ENCODE measurements at regions not wholly inside any gene's neighbourhood (a gene's known extent, or its start where the extent isn't known, plus 50 kb on each side); places are given as distances from the start of the nearest gene placed in this dataset.
"Not testable (repeated sequence)": the region's sequence is repeated elsewhere in the genome, so short reads cannot be mapped to it uniquely, and the experiment has no call there.

DNA sequence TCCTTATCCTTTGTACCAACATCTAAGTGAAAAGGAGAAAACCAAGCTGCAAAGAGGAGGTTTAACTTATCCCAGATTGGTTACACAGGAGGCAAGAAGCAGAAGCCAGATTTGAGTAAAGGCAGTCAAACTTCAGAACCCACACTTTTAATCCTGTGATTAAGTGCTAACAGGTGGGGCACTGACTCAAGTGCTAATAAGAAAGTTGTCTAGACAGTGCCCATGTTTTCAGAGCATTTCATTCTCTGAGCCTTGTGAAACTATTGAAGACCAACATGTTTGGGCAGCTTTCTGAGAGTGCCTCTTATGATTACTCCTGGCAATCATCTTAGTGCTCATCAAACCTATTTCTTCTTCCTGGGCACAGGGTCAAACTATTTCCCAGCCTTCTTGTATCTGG lies 380.8 kb downstream of the KCNRG start:
- DNase-seq, result no peak

DNA sequence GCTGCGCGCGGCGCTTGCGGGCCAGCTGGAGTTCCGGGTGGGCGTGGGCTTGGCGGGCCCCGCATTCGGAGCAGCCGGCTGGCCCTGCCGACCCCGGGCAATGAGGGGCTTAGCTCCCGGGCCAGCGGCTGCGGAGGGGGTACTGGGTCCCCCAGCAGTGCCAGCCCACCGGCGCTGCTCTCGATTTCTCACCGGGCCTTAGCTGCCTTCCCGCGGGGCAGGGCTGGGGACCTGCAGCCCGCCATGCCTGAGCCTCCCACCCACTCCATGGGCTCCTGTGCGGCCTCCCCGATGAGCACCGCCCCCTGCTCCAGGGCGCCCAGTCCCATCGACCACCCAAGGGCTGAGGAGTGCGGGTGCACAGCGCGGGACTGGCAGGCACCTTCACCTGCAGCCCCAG lies 381.4 kb downstream of the KCNRG start:
- DNase-seq, result not testable (repeated sequence)

GRCh38 chr13:50400035-50400726 lies 384.9 kb downstream of the KCNRG start:
- no peak for DNase-seq

DNA sequence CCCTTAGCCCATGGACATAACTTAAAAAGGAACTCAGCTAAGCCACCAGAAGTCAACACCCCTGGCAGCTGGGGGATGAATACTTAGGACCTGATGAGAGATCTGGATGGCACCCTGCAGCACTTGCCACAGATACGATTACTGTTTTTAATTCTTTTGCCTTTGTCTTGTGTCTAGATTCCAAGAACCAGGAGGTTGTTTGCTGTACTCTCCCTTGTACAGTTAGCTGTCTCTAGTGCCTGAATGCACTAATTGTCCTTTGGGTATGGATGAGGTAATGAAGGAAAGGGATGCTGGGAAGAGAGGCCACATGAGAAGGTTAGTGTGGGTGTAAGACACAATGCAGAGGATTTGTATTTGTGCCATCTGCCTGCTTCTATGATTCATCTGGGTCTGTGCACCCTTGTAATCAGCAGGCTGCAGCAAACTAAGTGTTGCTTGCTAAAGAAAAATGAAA lies 385.8 kb downstream of the KCNRG start:
- DNase-seq, result no peak

DNA sequence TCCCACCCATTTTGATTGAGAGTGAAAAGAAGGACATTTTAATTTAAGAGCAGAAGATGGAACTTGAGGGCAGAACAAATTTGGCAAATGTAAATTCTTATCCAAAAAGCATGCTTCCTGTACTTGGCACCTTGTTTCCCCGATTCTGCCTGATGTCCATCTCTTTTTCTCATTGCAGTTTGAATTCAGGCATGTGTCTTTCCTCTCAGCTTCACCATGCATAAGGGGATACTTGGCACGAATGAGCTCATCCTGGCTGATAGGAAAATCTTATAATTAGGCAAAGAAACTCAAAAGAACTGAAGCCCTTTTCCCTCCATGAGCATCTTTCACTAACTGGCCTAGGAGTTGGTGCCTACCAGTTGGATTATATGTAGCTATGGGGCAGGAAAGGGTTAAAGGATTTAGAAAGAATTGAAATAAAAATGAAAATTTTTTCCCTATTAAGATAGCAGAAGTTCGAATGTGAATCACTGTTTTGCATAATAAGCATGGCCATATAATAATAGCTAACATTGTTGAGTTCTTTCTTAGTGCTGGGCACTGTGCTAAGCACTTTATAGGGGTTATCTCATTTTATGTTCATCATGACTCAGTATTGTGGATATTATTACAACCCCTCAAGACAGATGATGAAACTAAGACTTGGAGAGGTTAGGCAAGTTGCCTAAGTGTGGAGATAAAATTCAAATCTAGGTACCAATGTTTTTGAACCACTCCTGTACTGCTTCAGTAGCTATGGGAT lies 386.6 kb downstream of the KCNRG start:
- DNase-seq, result no peak

DNA sequence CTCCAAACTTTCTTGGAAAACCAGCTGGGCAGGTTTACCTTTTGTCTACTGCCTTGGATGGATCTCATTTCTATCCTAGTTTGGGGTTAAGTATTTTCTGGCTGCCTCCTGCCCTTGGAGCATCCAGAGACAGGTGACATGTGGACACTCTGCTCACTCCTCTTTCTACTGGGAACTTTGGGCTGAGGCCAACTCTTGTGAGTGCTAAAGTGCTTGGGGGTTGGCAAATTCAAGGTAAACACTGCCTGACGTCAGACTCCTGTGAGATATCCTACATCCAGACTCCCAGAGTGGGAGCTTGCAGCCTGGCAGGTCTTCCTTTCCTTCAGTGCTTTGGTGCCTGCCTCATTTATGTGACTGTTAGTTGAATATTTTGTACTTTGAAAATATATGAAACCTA lies 388.1 kb downstream of the KCNRG start:
- DNase-seq, result peak; percentile 82 to 90

DNA sequence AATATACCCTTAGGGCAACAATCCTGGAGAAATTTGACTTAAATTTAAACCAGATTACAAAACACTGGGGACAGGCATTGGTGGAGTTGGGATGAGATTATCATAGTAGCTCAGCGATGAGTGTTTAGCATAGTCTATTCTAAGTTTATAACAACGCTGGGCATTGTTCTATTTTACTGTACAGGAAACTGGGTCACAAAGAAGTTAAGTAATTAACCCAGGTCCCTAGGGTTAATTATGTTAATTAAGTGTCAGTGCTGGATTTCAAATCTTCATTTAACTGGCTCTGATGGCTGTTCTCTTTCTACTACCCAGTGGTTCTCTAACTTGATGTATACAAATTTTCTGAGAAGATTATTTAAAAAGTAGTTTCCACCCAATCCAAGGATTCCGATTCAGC lies 388.9 kb downstream of the KCNRG start:
- DNase-seq, result no peak

- no peak for DNase-seq
Observed at GRCh38 chr13:50404769-50405168, 389.5 kb downstream of the KCNRG start.

GRCh38 chr13:50406831-50407230 lies 391.6 kb downstream of the KCNRG start:
- DNase-seq, result no peak

DNA sequence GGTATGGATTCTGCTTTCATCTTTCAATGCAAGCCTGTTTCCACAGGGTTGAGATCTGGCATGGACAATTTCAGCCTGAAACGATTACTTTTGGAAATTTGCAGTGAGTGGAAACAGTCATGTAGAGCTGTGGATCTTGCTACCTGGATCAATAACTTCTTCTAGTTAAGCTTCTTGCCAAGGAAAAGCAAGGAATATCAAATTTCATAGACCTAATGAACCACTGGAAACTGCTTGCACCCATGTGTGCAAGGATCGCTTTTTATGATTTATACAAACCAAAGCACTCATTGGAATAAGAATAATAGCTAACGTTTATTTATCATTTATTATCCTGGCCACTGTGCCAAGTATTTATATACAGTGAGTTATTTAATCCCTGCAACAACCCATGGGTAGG lies 392.8 kb downstream of the KCNRG start:
- no peak for DNase-seq

- no peak for DNase-seq
Observed at GRCh38 chr13:50409220-50409619, 394.0 kb downstream of the KCNRG start.

DNA sequence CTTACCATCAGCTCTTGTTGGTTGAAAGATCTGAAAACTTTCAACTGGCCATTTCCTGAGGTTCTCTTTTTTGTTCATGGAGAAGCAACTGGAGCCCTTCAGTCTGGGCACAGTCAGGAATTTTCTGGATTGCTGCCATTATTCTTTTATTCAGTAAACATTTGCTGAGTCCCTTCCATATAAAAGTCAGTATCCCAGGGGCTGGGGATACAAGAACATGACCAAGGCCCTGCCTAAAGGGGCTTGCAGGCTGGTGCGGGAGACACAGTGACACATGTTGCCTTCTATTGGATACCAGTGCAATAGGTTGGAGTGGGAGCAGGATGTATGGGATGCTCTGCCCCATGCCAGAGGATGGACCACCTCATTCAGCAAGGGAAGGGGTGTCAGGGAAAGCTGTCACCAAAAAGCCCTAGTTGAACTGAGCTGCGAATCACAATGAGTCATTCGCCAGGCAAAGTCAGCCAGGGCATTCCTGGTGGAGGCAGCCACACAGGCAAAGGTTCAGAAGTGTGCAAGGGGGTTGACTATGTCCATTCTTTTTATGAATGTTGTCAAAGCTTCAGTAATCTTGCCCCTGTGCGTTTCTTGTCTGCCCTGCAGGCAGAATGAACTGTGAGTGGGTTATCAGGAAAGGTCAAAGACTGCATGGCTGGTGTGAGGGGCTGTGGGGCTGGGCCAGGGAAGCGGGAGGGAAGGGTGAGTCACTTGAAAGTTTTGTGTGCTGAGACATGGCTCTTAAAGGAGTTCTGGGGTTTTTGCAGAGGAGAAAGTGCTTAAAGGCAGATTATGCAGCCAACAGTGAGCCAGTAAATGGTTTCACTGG lies 395.9 kb downstream of the KCNRG start:
- DNase-seq, result no peak

- DNase-seq, result no peak
Observed at GRCh38 chr13:50412046-50412617, 396.9 kb downstream of the KCNRG start.

- no peak for DNase-seq
Observed at GRCh38 chr13:50414640-50415039, 399.4 kb downstream of the KCNRG start.

- no peak for DNase-seq
Observed at GRCh38 chr13:50415428-50415827, 400.2 kb downstream of the KCNRG start.

- DNase-seq, result no peak
Observed at GRCh38 chr13:50417597-50417996, 402.4 kb downstream of the KCNRG start.

GRCh38 chr13:50419331-50419865 lies 404.2 kb downstream of the KCNRG start:
- no peak for DNase-seq

DNA sequence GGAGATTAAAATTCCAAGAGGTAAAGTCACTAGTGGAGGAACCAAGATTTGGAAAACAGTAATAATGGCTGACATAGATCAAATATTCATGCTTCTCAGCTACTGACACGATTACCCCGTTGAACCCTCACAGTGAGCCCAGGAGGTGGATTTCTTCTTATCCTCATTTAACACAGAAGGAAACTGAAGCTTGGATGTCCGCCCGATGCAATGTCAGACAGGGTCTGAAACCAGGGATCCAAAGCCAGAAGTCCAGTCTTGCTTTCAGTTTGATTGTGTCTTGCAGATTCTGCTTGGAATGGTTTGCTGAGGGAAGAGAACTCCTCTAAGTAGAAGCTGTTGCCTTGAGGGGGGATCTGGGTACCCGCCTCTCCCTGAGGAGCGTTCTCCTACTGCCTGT lies 404.7 kb downstream of the KCNRG start:
- no peak for DNase-seq

- no peak for DNase-seq
Observed at GRCh38 chr13:50420718-50421472, 405.7 kb downstream of the KCNRG start.

DNA sequence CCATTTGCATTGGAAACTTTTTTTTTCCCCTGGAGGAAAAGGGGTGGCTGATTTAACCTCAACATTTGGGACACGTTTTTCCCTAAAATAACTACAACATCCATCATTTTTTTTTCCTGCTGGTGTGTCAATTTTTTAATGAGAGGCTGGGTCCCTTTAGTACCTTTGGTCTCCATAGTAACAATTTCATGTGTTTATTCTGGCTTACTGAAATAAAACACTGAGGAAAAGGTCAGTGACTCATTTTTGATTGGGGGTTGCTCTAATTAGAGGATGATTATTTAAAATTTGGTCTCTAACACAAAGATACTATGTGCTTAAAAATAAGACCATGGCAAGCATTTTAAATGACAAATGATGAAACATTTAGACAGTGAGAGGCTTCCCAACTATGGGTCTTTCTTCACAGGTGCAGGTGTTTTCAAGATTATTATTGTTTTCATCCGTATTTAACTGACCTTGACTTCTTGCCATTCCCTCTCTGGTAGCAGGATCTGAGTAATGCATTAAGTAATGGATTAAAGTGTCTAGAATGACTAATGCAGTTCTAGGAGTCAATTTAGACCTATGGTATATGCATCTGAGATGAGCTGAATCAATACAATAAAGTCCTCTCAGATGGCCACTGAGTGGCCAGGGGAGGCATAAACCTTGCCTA lies 406.4 kb downstream of the KCNRG start:
- no peak for DNase-seq
